KG1 (cell line): ENCODE measurements at regions not wholly inside any gene's neighbourhood (a gene's known extent, or its start where the extent isn't known, plus 50 kb on each side); places are given as distances from the start of the nearest gene placed in this dataset.
"Not testable (repeated sequence)": the region's sequence is repeated elsewhere in the genome, so short reads cannot be mapped to it uniquely, and the experiment has no call there.

Source experiments
- DNase-seq: peaks from one replicate; lab custom pipeline; 2025; lab: John Stamatoyannopoulos, UW

DNA sequence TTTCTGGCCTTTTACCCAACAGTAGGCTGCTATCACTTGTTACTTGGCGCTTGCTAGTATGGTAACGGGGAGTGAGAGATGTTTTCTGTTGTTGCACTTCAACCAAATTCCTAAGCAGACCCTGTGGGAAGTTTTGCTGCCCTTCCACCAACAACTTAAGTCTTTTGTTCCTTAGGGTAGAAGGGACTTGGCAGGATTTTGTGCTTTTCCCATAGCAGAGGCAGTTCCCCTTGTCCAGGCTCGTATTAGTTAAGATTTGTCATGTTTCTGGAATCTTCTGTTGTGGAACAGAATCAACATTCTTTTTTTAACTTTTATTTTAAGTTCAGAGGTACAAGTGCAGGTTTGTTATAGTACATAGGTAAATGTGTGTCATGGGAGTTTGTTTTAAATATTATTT is 73.2 kb upstream of the SGIP1 start:
- no peak for DNase-seq

DNA sequence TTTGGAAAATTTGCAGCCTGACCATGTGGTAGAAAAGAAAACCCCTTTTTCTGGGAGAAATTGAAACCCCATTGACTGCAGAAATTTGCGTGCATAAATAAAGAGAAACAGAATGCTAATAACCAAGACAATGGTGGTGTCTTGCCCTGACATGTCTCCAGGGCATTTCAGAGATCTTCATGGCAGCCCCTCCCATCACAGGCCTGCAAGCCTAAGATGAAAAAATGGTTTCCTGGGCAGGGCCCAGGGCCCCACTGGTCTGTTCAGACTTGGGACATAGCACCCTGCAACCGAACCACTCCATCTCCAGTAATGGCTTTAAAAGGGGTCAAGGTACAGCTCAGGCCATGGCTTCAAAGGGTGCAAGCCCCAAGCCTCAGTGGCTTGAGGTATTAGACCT is 71.6 kb upstream of the SGIP1 start:
- no peak for DNase-seq

DNA sequence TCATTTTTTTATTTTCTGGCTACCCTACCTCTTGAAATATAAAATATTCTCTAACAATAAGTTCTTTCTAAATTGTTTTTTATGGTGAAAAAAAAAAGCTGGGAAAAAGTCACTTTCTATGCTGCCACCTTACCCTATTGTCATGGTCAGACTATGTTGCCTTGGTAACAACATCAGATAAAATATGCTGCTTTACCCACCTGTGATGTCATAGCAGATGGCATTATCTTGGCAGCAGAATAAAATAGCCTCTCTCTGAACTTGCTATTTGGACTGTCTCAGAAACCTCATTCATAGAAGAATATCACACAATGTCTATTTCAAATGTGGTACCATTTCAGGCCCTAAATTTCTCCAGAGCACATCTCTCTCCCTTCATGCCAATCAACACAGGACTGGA is 69.6 kb upstream of the SGIP1 start:
- DNase-seq: no peak

DNA sequence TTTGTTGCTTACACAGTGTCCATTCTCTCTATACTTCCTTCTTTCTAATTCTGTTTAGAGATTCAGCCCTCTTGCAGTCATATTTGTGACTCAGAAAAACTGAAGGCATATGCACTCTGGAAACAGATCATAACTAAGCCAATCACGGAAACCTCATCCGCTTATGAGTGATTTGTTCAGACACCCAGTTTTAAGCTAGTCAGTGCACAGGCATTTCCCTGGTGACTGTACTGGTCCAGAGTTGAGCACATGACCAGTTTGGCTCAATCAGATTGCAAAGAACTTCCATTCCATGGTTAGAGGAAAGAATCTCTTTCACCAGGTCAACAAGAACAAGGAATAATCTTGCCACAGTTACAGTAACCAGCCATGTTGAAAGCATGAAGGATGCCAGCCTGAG is 69.2 kb upstream of the SGIP1 start:
- DNase-seq: no peak

DNA sequence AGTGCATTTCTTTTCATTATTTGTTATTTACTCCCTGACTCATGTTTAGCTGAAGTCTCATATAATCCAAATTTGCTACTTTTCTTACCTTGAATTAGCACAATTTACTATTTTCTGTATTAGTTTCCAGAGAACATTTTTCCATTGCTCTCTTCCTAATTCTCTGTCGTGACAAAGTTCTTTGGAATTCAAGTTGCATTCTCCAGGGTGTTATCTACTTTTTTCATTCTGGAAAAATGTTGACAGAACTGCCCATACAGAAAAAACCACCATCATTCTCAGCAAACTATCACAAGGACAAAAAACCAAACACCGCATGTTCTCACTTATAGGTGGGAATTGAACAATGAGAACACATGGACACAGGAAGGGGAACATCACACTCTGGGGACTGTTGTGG is 67.3 kb upstream of the SGIP1 start:
- not testable (repeated sequence) for DNase-seq

DNA sequence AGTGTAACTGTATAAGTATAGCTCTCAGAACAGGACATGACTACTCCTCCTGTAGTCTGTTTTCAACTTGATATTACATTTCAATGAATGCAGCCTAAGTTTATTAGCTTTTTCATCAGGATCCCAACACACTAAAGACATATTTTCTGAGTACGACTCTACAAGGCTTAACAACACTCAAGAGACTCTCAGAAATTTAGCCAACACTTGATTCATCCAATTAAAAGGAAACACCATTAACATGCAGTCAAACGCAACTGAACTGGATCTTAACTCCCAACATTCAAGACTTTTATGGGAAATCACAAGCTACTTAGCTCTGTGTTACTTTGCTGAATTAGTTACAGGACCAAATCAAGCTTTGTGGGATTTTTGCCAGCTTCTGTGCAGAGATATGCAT is 65.2 kb upstream of the SGIP1 start:
- no peak for DNase-seq

DNA sequence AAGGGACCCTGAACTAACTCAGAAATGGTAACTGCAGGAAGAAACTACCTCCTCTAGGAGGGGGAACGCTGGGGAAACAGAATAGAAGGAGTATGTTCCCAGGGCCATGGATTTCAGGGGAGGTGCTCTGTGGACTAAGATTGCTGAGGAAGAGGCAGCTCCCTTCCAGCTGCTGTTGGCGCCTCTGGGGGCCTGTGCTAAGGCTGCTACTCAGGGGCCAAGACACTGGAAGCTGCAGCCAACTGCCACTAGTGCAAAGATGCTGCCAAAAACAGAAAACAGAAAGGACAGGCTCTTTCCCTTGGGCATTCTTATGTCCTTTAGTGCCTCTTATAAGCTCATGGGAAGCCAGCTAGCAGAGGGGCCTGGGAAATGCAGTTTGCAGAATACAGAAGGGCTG is 58.0 kb upstream of the SGIP1 start:
- no peak for DNase-seq

DNA sequence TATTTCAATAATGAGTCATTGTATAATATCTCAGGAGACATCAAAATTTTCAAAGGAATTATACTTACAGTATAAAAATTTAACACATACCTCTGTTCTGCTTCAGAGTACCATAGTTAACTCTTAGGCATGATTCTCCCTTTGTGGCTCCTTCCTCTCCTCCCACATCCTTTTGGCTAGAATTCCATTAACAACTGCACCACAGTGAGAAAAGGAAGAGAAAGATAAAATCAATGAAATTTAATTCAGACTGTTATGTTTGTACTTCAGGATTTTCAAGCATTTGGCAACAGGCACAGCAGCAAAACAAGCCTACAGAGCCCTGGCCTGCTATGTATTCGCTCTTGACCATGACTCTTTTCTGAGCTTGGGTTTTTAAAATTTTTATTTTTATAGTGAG is 57.2 kb upstream of the SGIP1 start:
- no peak for DNase-seq

DNA sequence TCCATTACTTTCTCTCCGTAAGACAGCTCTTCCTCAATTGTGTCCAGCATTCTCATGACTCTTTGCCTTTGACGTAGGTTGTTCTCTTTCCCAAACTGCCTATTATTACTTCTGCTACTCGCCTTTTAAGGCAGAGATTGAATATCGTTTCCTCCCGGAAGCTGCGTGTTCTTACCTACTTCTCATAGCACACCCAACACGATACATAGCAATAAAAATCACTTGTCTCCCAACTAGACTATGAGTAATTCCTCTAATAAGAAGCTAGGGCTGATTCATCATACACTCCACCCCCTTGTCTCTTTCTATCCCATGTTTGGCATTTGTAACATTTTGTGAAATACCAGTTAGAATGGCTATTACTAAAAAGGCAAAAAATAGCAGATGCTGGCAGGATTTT is 55.8 kb upstream of the SGIP1 start:
- DNase-seq: no peak

DNA sequence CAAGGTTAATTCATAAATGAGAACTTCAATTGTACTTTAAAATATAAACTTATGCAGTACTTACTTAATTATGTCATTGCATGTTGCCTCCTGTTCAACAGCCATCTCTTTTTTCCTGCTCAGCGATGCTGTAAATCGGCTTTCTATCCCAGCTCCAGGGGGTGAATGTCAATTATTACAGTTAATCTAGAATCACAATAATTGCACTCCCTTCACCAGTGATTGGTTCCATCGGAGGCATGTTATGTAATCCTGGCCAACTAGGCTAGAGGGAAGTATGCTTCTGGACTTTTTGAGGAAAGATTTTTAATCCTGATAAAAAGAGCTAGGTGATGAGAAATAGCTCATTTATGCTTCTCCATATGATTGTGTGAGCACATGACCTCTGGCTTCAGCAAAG is 53.8 kb upstream of the SGIP1 start:
- DNase-seq: no peak

DNA sequence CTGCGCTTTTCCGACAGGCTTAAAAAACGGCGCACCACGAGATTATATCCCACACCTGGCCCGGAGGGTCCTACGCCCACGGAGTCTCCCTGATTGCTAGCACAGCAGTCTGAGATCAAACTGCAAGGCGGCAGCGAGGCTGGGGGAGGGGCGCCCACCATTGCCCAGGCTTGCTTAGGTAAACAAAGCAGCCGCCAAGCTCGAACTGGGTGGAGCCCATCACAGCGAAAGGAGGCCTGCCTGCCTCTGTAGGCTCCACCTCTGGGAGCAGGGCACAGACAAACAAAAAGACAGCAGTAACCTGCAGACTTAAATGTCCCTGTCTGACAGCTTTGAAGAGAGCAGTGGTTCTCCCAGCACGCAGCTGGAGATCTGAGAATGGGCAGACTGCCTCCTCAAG is 52.7 kb upstream of the SGIP1 start:
- DNase-seq: not testable (repeated sequence)
